ENCODE measurements at regions not wholly inside any gene's neighbourhood (a gene's known extent, or its start where the extent isn't known, plus 50 kb on each side); places are given as distances from the start of the nearest gene placed in this dataset.

DNA sequence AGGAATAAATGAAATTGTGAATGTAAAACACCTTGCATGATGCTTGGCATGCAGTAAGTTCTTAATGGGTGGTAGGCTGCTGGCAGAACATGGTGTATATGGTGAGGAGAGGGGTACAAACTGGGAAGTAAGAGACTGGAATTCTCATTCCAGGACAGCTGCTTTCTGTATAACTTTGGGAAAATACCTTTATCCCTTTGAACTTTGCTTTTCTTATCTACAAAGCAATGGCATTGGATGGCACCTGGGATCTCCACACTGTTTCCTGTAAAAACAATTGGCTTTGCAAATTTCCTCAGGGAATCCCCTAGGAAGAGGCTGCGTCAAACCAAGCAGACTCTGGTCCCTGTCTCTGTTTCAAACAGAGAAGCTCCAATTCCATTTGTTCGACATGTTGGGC is 100.7 kb upstream of the SLC4A7 start (continued):
- TF ChIP-seq, protein P1, sequence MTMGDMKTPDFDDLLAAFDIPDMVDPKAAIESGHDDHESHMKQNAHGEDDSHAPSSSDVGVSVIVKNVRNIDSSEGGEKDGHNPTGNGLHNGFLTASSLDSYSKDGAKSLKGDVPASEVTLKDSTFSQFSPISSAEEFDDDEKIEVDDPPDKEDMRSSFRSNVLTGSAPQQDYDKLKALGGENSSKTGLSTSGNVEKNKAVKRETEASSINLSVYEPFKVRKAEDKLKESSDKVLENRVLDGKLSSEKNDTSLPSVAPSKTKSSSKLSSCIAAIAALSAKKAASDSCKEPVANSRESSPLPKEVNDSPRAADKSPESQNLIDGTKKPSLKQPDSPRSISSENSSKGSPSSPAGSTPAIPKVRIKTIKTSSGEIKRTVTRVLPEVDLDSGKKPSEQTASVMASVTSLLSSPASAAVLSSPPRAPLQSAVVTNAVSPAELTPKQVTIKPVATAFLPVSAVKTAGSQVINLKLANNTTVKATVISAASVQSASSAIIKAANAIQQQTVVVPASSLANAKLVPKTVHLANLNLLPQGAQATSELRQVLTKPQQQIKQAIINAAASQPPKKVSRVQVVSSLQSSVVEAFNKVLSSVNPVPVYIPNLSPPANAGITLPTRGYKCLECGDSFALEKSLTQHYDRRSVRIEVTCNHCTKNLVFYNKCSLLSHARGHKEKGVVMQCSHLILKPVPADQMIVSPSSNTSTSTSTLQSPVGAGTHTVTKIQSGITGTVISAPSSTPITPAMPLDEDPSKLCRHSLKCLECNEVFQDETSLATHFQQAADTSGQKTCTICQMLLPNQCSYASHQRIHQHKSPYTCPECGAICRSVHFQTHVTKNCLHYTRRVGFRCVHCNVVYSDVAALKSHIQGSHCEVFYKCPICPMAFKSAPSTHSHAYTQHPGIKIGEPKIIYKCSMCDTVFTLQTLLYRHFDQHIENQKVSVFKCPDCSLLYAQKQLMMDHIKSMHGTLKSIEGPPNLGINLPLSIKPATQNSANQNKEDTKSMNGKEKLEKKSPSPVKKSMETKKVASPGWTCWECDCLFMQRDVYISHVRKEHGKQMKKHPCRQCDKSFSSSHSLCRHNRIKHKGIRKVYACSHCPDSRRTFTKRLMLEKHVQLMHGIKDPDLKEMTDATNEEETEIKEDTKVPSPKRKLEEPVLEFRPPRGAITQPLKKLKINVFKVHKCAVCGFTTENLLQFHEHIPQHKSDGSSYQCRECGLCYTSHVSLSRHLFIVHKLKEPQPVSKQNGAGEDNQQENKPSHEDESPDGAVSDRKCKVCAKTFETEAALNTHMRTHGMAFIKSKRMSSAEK (CRISPR knock-in tag; IDR thresholded peaks at IDR 0.05; ENCODE audit: borderline replicate concordance), result no peak
- TF ChIP-seq, protein P2, sequence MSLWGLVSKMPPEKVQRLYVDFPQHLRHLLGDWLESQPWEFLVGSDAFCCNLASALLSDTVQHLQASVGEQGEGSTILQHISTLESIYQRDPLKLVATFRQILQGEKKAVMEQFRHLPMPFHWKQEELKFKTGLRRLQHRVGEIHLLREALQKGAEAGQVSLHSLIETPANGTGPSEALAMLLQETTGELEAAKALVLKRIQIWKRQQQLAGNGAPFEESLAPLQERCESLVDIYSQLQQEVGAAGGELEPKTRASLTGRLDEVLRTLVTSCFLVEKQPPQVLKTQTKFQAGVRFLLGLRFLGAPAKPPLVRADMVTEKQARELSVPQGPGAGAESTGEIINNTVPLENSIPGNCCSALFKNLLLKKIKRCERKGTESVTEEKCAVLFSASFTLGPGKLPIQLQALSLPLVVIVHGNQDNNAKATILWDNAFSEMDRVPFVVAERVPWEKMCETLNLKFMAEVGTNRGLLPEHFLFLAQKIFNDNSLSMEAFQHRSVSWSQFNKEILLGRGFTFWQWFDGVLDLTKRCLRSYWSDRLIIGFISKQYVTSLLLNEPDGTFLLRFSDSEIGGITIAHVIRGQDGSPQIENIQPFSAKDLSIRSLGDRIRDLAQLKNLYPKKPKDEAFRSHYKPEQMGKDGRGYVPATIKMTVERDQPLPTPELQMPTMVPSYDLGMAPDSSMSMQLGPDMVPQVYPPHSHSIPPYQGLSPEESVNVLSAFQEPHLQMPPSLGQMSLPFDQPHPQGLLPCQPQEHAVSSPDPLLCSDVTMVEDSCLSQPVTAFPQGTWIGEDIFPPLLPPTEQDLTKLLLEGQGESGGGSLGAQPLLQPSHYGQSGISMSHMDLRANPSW (CRISPR knock-in tag; conservative IDR thresholded peaks at IDR 0.05; ENCODE audit: low read depth), result no peak
- no peak for TF ChIP-seq ZNF232 (CRISPR knock-in tag; IDR thresholded peaks at IDR 0.05)
- TF ChIP-seq, protein P3, sequence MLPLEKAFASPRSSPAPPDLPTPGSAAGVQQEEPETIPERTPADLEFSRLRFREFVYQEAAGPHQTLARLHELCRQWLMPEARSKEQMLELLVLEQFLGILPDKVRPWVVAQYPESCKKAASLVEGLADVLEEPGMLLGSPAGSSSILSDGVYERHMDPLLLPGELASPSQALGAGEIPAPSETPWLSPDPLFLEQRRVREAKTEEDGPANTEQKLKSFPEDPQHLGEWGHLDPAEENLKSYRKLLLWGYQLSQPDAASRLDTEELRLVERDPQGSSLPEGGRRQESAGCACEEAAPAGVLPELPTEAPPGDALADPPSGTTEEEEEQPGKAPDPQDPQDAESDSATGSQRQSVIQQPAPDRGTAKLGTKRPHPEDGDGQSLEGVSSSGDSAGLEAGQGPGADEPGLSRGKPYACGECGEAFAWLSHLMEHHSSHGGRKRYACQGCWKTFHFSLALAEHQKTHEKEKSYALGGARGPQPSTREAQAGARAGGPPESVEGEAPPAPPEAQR (CRISPR knock-in tag; IDR thresholded peaks at IDR 0.05), result no peak

DNA sequence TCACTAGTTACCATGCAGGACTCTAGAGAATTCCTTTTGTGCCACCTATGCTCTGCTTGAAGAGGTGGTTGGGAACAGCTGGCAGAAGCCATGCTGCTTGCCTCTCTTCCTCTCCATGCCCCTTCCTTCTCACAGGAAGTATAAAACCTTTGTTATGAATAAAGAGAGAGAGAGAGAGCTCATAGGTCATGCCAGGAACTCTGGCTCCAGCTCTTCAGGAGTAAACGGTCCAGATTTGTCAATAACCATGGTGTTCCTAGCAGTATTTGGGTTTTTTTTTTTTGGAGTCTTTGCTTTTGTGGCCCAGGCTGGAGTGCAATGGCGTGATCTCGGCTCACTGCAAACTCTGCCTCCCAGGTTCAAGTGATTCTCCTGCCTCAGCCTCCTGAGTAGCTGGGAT is 97.7 kb upstream of the SLC4A7 start:
- CTCF ChIA-PET, result no interaction called here

More for the DNA sequence above, 97.7 kb upstream of the SLC4A7 start:
- Mint-ChIP-seq H3K27me3 (ENCODE audit: low read depth) (no peaks in the 10 kb centered on the region; the same call in 1 of the 2 replicates), H3K4me3 (no peak overlapping the region), H3K9me3 (peaks cover 11% of the 10 kb centered on the region), H3K36me3 (peaks cover 4% of the 10 kb centered on the region; the same call in 1 of the 2 replicates), H3K4me1 (peaks cover 8% of the 10 kb centered on the region), H3K27ac (no peak overlapping the region)
- DNase-seq (ENCODE audit: low spot score), result no peak
- no peak for TF ChIP-seq FOXP1 (CRISPR knock-in tag; IDR thresholded peaks at IDR 0.05; ENCODE audit: borderline replicate concordance)
- TF ChIP-seq, protein P1 (CRISPR knock-in tag; IDR thresholded peaks at IDR 0.05; ENCODE audit: borderline replicate concordance), result no peak
- TF ChIP-seq KAT7 (CRISPR knock-in tag; IDR thresholded peaks at IDR 0.05; ENCODE audit: borderline replicate concordance), result no peak
- no peak for TF ChIP-seq CREM (CRISPR knock-in tag; IDR thresholded peaks at IDR 0.05)
- TF ChIP-seq, protein P4, sequence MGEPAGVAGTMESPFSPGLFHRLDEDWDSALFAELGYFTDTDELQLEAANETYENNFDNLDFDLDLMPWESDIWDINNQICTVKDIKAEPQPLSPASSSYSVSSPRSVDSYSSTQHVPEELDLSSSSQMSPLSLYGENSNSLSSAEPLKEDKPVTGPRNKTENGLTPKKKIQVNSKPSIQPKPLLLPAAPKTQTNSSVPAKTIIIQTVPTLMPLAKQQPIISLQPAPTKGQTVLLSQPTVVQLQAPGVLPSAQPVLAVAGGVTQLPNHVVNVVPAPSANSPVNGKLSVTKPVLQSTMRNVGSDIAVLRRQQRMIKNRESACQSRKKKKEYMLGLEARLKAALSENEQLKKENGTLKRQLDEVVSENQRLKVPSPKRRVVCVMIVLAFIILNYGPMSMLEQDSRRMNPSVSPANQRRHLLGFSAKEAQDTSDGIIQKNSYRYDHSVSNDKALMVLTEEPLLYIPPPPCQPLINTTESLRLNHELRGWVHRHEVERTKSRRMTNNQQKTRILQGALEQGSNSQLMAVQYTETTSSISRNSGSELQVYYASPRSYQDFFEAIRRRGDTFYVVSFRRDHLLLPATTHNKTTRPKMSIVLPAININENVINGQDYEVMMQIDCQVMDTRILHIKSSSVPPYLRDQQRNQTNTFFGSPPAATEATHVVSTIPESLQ (CRISPR knock-in tag; IDR thresholded peaks at IDR 0.05), result no peak
- no peak for TF ChIP-seq ELF4 (CRISPR knock-in tag; IDR thresholded peaks at IDR 0.05; ENCODE audit: low read depth)
- no peak for TF ChIP-seq NR3C1 (CRISPR knock-in tag; conservative IDR thresholded peaks at IDR 0.05; ENCODE audit: low read depth)
- TF ChIP-seq, protein P5, sequence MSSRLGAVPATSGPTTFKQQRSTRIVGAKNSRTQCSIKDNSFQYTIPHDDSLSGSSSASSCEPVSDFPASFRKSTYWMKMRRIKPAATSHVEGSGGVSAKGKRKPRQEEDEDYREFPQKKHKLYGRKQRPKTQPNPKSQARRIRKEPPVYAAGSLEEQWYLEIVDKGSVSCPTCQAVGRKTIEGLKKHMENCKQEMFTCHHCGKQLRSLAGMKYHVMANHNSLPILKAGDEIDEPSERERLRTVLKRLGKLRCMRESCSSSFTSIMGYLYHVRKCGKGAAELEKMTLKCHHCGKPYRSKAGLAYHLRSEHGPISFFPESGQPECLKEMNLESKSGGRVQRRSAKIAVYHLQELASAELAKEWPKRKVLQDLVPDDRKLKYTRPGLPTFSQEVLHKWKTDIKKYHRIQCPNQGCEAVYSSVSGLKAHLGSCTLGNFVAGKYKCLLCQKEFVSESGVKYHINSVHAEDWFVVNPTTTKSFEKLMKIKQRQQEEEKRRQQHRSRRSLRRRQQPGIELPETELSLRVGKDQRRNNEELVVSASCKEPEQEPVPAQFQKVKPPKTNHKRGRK (CRISPR knock-in tag; IDR thresholded peaks at IDR 0.05; ENCODE audit: borderline replicate concordance), result no peak
- TF ChIP-seq, protein P6, sequence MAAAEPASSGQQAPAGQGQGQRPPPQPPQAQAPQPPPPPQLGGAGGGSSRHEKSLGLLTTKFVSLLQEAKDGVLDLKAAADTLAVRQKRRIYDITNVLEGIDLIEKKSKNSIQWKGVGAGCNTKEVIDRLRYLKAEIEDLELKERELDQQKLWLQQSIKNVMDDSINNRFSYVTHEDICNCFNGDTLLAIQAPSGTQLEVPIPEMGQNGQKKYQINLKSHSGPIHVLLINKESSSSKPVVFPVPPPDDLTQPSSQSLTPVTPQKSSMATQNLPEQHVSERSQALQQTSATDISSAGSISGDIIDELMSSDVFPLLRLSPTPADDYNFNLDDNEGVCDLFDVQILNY (CRISPR knock-in tag; IDR thresholded peaks at IDR 0.05), result no peak
- no peak for TF ChIP-seq CREB1 (CRISPR knock-in tag; IDR thresholded peaks at IDR 0.05)
- ATAC-seq, result no peak
- POLR2A ChIA-PET, result interaction anchor here (0.7 kb wide), 1 partner anchor 19 kb away, joined by 3 read pairs; no protein-coding TSS in a partner anchor

Data from WTC11 (cell line).